Fibroblast of lung (primary cell): ENCODE measurements at regions not wholly inside any gene's neighbourhood (a gene's known extent, or its start where the extent isn't known, plus 50 kb on each side); places are given as distances from the start of the nearest gene placed in this dataset.

Source experiments
- DNase-seq, 2 donors: peaks; one replicate each; pipeline versions ENCODE4 v3.0.0 to v3.0.0-alpha.2; 2010; ENCODE audit warnings: low read depth in 2 of 2
- H2AFZ ChIP-seq: 2 replicates; pipeline ENCODE4 v1.5.1; 2012; ENCODE audit warnings: low read length, control low read depth, inconsistent platforms
- H3K27ac ChIP-seq: 2 replicates; pipeline ENCODE4 v1.5.1; 2011; ENCODE audit warnings: low read length, control low read depth; ENCODE audit not compliant: insufficient read depth
- H3K27me3 ChIP-seq: 2 replicates; pipeline ENCODE4 v1.5.1; 2011; ENCODE audit warnings: mild to moderate bottlenecking, low read length; ENCODE audit not compliant: control insufficient read depth, insufficient read depth
- H3K36me3 ChIP-seq: 2 replicates; pipeline ENCODE4 v1.5.1; 2011; ENCODE audit warnings: low read length; ENCODE audit not compliant: control insufficient read depth, insufficient read depth
- H3K4me1 ChIP-seq: 2 replicates; pipeline ENCODE4 v1.5.1; 2011; ENCODE audit warnings: low read length; ENCODE audit not compliant: control insufficient read depth, insufficient read depth; ENCODE audit errors: extremely low read depth
- H3K4me2 ChIP-seq: 2 replicates; pipeline ENCODE4 v1.5.1; 2011; ENCODE audit warnings: low read length, control low read depth; ENCODE audit not compliant: insufficient read depth; ENCODE audit errors: extremely low read depth
- H3K4me3 ChIP-seq, 4 experiments: fragments of 200-600 bp in 1 of 4; sonication (generic) in 1 of 4; replicated peaks in 1 of 4; 2 replicates each; pipeline ENCODE4 v1.5.1; 2011 to 2016; ENCODE audit warnings: low read length in 4 of 4, low read depth in 3 of 4, mild to moderate bottlenecking in 3 of 4, control low read depth in 2 of 4, inconsistent platforms in 1 of 4, mixed read lengths in 1 of 4; ENCODE audit not compliant: insufficient read depth in 1 of 4; ENCODE audit errors: control extremely low read depth in 1 of 4
- H3K79me2 ChIP-seq: 2 replicates; pipeline ENCODE4 v1.5.1; 2012; ENCODE audit warnings: mild to moderate bottlenecking, low read length, inconsistent platforms; ENCODE audit not compliant: control insufficient read depth, insufficient read depth
- H3K9ac ChIP-seq: 2 replicates; pipeline ENCODE4 v1.5.1; 2011; ENCODE audit warnings: mild to moderate bottlenecking, low read length, control low read depth; ENCODE audit not compliant: insufficient read depth
- H3K9me3 ChIP-seq: 2 replicates; pipeline ENCODE4 v1.5.1; 2012; ENCODE audit warnings: low read depth, low read length; ENCODE audit not compliant: control insufficient read depth, insufficient read depth
- H4K20me1 ChIP-seq: 2 replicates; pipeline ENCODE4 v1.5.1; 2011; ENCODE audit warnings: low read length; ENCODE audit not compliant: control insufficient read depth, insufficient read depth; ENCODE audit errors: extremely low read depth
- CTCF ChIP-seq, 2 donors: IDR thresholded peaks in 1 of 2; conservative IDR thresholded peaks in 1 of 2; 1 replicate in 1 of 2; 2 replicates in 1 of 2; pipeline ENCODE4 v1.5.1; 2011 to 2012; ENCODE audit warnings: low read length in 2 of 2, control low read depth in 1 of 2, inconsistent platforms in 1 of 2, low read depth in 1 of 2, mild to moderate bottlenecking in 1 of 2
- EZH2 ChIP-seq: IDR thresholded peaks from 2 replicates; pipeline ENCODE4 v1.5.1; 2012; ENCODE audit warnings: low read length, control low read depth, mild to moderate bottlenecking; ENCODE audit errors: missing control alignments

DNA sequence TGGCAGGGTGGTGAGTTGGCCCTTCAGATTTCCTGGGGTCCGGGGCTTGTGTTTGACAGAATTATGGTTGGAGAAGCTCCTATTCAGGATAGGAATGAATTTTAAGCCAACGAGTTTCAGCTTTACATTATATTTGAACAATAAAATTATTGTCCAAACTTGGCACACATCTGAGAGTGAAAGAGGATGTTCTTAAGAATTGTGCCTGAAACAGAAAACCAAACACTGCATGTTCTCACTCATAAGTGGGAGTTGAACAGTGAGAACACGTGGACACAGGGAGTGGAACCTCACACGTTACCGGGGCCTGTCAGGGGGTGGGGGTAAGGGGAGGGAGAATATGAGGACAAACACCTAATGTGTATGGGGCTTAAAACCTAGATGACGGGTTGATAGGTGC lies 111.8 kb upstream of the ACTBL2 start:
- Histone ChIP-seq H3K4me1 (peaks cover 2% of the 10 kb centered on the region), H3K9ac (no peak overlapping the region), H4K20me1 (no peaks in the 10 kb centered on the region)

GRCh38 chr5:57592236-57592635 lies 109.6 kb upstream of the ACTBL2 start:
- no peak overlapping the region for H3K4me3 ChIP-seq
- no peaks in the 10 kb centered on the region for H4K20me1 ChIP-seq
- H3K9me3 ChIP-seq = no peaks in the 10 kb centered on the region
- no peaks in the 10 kb centered on the region for H3K79me2 ChIP-seq
- H3K4me2 ChIP-seq = no peak overlapping the region
- no peak overlapping the region for H2AFZ ChIP-seq
- DNase-seq = peak in 1 of 2 donors; percentile 45
- no peaks in the 10 kb centered on the region for H3K36me3 ChIP-seq
- no peak overlapping the region for H3K9ac ChIP-seq
- H3K4me1 ChIP-seq = no peaks in the 10 kb centered on the region
- no peaks in the 10 kb centered on the region for H3K27me3 ChIP-seq
- no peak overlapping the region for H3K27ac ChIP-seq
- TF ChIP-seq EZH2 (no peak), CTCF (conservative IDR thresholded peaks at IDR 0.05 in 1 of 2, IDR thresholded peaks at IDR 0.05 in 1 of 2; ENCODE audit: low read depth in 1 of 2, low read length in 2 of 2) (no peak)

More for the DNA sequence above, 111.8 kb upstream of the ACTBL2 start:
- Histone ChIP-seq H3K36me3 (no peaks in the 10 kb centered on the region), H3K27ac (no peak overlapping the region), H2AFZ (no peak overlapping the region), H3K79me2 (no peaks in the 10 kb centered on the region), H3K9me3 (no peaks in the 10 kb centered on the region), H3K4me2 (no peak overlapping the region), H3K27me3 (no peaks in the 10 kb centered on the region), H3K4me3 (no peak overlapping the region)
- TF ChIP-seq CTCF (conservative IDR thresholded peaks at IDR 0.05 in 1 of 2, IDR thresholded peaks at IDR 0.05 in 1 of 2; ENCODE audit: low read depth in 1 of 2, low read length in 2 of 2) (no peak), EZH2 (no peak)
- no peak for DNase-seq

DNA sequence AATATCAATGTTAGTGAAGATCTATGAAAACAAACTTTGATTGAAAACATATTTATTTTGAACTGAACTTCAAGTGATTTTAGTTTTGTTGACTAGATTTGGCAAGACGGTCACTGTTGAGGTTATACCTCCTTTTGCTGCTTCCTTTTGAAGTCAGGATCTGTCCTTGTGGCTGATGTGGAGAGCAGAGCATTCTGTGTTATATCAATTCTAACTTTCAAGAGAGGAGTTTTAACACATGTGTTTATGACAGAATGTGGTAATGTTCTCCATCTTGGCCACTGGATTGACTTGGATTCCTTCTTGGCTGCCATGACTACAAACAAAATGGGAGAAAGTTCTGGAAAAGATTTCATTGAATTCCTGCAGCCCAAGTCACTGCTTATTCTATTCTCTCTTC lies 104.0 kb upstream of the ACTBL2 start:
- DNase-seq = no peak
- no peaks in the 10 kb centered on the region for H3K4me1 ChIP-seq
- no peak for TF ChIP-seq CTCF (conservative IDR thresholded peaks at IDR 0.05 in 1 of 2, IDR thresholded peaks at IDR 0.05 in 1 of 2; ENCODE audit: low read depth in 1 of 2, low read length in 2 of 2)
- TF ChIP-seq EZH2 = no peak
- no peak overlapping the region for H3K4me3 ChIP-seq
- H2AFZ ChIP-seq = no peak overlapping the region
- no peaks in the 10 kb centered on the region for H3K79me2 ChIP-seq
- H3K9ac ChIP-seq = no peak overlapping the region
- H4K20me1 ChIP-seq = no peaks in the 10 kb centered on the region
- no peaks in the 10 kb centered on the region for H3K27me3 ChIP-seq
- H3K36me3 ChIP-seq = no peaks in the 10 kb centered on the region
- no peaks in the 10 kb centered on the region for H3K9me3 ChIP-seq
- H3K4me2 ChIP-seq = no peak overlapping the region
- no peak overlapping the region for H3K27ac ChIP-seq
